Endothelial cell of umbilical vein (primary cell): ENCODE measurements at regions not wholly inside any gene's neighbourhood (a gene's known extent, or its start where the extent isn't known, plus 50 kb on each side); places are given as distances from the start of the nearest gene placed in this dataset.

Experiments
- BruUV-seq: library from RNA; stranded (reverse); fragments of 400-500 nt; replicated peaks from 2 replicates; lab custom pipeline; 2021; lab: Mats Ljungman, UMichigan
- CTCF ChIA-PET: fragments of 300-600, 350-600 bp; sonication (Branson Sonifier 250); formaldehyde crosslinking; loops from one replicate; lab custom pipeline; 2021; ENCODE audit warnings: antibody characterized with exemption, inconsistent platforms; lab: Charles Lee
- POLR2A ChIA-PET: fragments of 300-600, 350-600 bp; sonication (Branson Sonifier 250); formaldehyde crosslinking; loops from one replicate; lab custom pipeline; 2021; ENCODE audit warnings: antibody characterized with exemption, inconsistent platforms; lab: Charles Lee
- DNase-seq: peaks from one replicate; pipeline ENCODE4 v3.0.0-alpha.2; 2011; ENCODE audit warnings: low read depth, low spot score
- FAIRE-seq: peaks from 2 replicates; lab custom pipeline; 2011; peaks lifted over from hg19 to GRCh38; lab: Jason Lieb, UNC
- H2AFZ ChIP-seq: 2 replicates; pipeline ENCODE4 v1.6.0; 2012; ENCODE audit warnings: low read depth, low read length, control low read depth, inconsistent platforms
- H3K27ac ChIP-seq: 2 replicates; pipeline ENCODE4 v1.5.1; 2011; ENCODE audit warnings: low read depth, mild to moderate bottlenecking, control low read depth, low read length, moderate library complexity; ENCODE audit not compliant: insufficient read depth
- H3K27me3 ChIP-seq, 2 experiments: 2 replicates each; pipeline versions ENCODE4 v1.6.0 to v1.6.1; 2011; ENCODE audit warnings: low read length in 2 of 2, mixed read lengths in 1 of 2; ENCODE audit not compliant: control insufficient read depth in 2 of 2, insufficient read depth in 2 of 2
- H3K36me3 ChIP-seq, 2 experiments: 2 replicates in 1 of 2; 3 replicates in 1 of 2; pipeline ENCODE4 v1.5.1; 2011; ENCODE audit warnings: low read length in 2 of 2, mild to moderate bottlenecking in 1 of 2, moderate library complexity in 1 of 2; ENCODE audit not compliant: control insufficient read depth in 2 of 2, insufficient read depth in 2 of 2; ENCODE audit errors: extremely low read depth in 1 of 2
- H3K4me1 ChIP-seq: 3 replicates; pipeline ENCODE4 v1.5.1; 2011; ENCODE audit warnings: mild to moderate bottlenecking, low read length; ENCODE audit not compliant: control insufficient read depth, insufficient read depth; ENCODE audit errors: extremely low read depth
- H3K4me2 ChIP-seq: 2 replicates; pipeline ENCODE4 v1.6.1; 2011; ENCODE audit warnings: low read length, control low read depth, mixed read lengths; ENCODE audit not compliant: insufficient read depth
- H3K4me3 ChIP-seq, 3 experiments: fragments of 200-600 bp in 1 of 3; sonication (generic), shearing (Covaris generic) in 1 of 3; replicated peaks in 1 of 3; 2 replicates each; pipeline ENCODE4 v1.5.1; 2011 to 2016; ENCODE audit warnings: control low read depth in 3 of 3, low read length in 3 of 3, mild to moderate bottlenecking in 2 of 3, inconsistent platforms in 1 of 3, low read depth in 1 of 3, moderate library complexity in 1 of 3; ENCODE audit not compliant: insufficient read depth in 1 of 3
- H3K79me2 ChIP-seq: 2 replicates; pipeline ENCODE4 v1.6.0; 2012; ENCODE audit warnings: low read length, inconsistent platforms; ENCODE audit not compliant: control insufficient read depth, insufficient read depth
- H3K9ac ChIP-seq: replicated peaks from 2 replicates; pipeline ENCODE3; 2011; ENCODE audit warnings: low read length, control low read depth; ENCODE audit not compliant: insufficient read depth; ENCODE audit errors: extremely low read depth
- H3K9me1 ChIP-seq: replicated peaks from 3 replicates; pipeline ENCODE4 v1.6.0; 2011; ENCODE audit warnings: mild to moderate bottlenecking, low read length; ENCODE audit not compliant: control insufficient read depth, insufficient read depth; ENCODE audit errors: extremely low read depth
- H3K9me3 ChIP-seq: replicated peaks from 2 replicates; pipeline ENCODE4 v1.5.1; 2012; ENCODE audit warnings: low read length, inconsistent platforms; ENCODE audit not compliant: control insufficient read depth, insufficient read depth
- H4K20me1 ChIP-seq: replicated peaks from 2 replicates; pipeline ENCODE3; 2011; ENCODE audit warnings: mild to moderate bottlenecking, low read length; ENCODE audit not compliant: control insufficient read depth, insufficient read depth; ENCODE audit errors: extremely low read depth
- EZH2 ChIP-seq: IDR thresholded peaks from 2 replicates; pipeline ENCODE4 v1.6.1; 2012; ENCODE audit warnings: borderline replicate concordance, low read depth, mild to moderate bottlenecking, moderate library complexity, low read length, inconsistent platforms; ENCODE audit not compliant: severe bottlenecking
- FOS ChIP-seq: IDR thresholded peaks from 2 replicates; pipeline ENCODE4 v1.6.1; 2011; ENCODE audit warnings: mild to moderate bottlenecking, low read length, moderate library complexity, borderline replicate concordance; ENCODE audit not compliant: insufficient read depth
- GATA2 ChIP-seq: IDR thresholded peaks from 2 replicates; pipeline ENCODE4 v1.7.0; 2011; ENCODE audit warnings: low read depth, mild to moderate bottlenecking, moderate library complexity, mixed read lengths, low read length; ENCODE audit not compliant: insufficient read length, insufficient read depth
- JUN ChIP-seq: IDR thresholded peaks from 2 replicates; pipeline ENCODE4 v1.6.1; 2011; ENCODE audit warnings: borderline replicate concordance, low read depth; ENCODE audit not compliant: insufficient read length, insufficient read depth
- MYC ChIP-seq: IDR thresholded peaks from one replicate; pipeline ENCODE4 v1.6.1; 2011; ENCODE audit warnings: mild to moderate bottlenecking, low read depth, low read length
- POLR2A ChIP-seq: IDR thresholded peaks from 2 replicates; pipeline ENCODE4 v1.6.1; 2012; ENCODE audit warnings: low read depth, mild to moderate bottlenecking, control low read depth, low read length
- POLR2AphosphoS5 ChIP-seq: IDR thresholded peaks from 2 replicates; pipeline ENCODE4 v1.6.1; 2012; ENCODE audit warnings: low read depth, mild to moderate bottlenecking, control low read depth, low read length, moderate library complexity; ENCODE audit not compliant: insufficient read depth
- dilution Hi-C: fragments of 300-500 bp; cut with MboI; formaldehyde crosslinking; loops from one replicate; pipeline ENCODE4 v1.15.0; 2019; ENCODE audit warnings: low sequenced_read_pairs; ENCODE audit not compliant: extremely low pct_ligation_motif_present
- intact Hi-C: fragments of 100-400 bp; cut with micrococcal nuclease; formaldehyde crosslinking; loops from one replicate; pipeline ENCODE4 v1.10.0; 2022
- TF ChIP-seq, protein P1 (sequence below), 2 donors: IDR thresholded peaks; 1 replicate in 1 of 2; 2 replicates in 1 of 2; pipeline ENCODE4 v1.5.1; 2011; ENCODE audit warnings: low read length in 2 of 2, mild to moderate bottlenecking in 2 of 2, moderate library complexity in 2 of 2, control low read depth in 1 of 2, inconsistent platforms in 1 of 2, low read depth in 1 of 2; ENCODE audit not compliant: insufficient read depth in 1 of 2; ENCODE audit errors: extremely low read depth in 1 of 2
- TF ChIP-seq, protein P2 (sequence below): IDR thresholded peaks from 2 replicates; pipeline ENCODE4 v1.6.1; 2011; ENCODE audit not compliant: insufficient read depth, insufficient read length

DNA sequence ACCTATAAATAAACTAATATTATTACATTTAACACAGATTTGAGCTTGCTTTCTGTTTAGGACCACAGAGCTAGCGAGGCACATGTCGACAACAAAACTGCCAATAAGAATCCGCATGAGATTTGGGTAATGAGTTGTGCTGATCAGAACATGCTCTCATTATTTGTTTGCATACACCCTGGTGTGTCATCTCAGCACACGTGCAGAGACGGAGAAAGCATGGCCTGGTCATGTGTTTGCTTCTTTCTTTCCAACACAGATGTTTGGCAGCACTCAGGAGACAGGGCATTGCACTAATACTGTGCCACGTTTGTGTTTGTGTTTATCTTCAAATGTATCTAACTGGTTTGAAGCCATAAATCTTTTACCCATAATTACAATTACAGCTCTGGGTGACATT, 364.8 kb downstream of the ARAP2 start:
- H3K4me3 ChIP-seq = no peak overlapping the region
- H2AFZ ChIP-seq = no peak overlapping the region
- H3K27ac ChIP-seq = no peak overlapping the region
- ChIA-PET POLR2A (no interaction called here), CTCF (no interaction called here)
- H3K79me2 ChIP-seq = no peaks in the 10 kb centered on the region
- no peaks in the 10 kb centered on the region for H4K20me1 ChIP-seq
- no peaks in the 10 kb centered on the region for H3K27me3 ChIP-seq
- DNase-seq = no peak
- H3K9ac ChIP-seq = no peak overlapping the region
- H3K36me3 ChIP-seq = no peaks in the 10 kb centered on the region
- H3K9me1 ChIP-seq = no peaks in the 10 kb centered on the region
- TF ChIP-seq EZH2 (no peak), FOS (no peak)
- intact Hi-C loops (no loop called here), dilution Hi-C loops (no loop called here)
- no peak overlapping the region for H3K4me2 ChIP-seq
- no peak for FAIRE-seq
- no TSS peak for BruUV-seq
- H3K4me1 ChIP-seq = no peaks in the 10 kb centered on the region
- H3K9me3 ChIP-seq = peaks cover 2% of the 10 kb centered on the region

DNA sequence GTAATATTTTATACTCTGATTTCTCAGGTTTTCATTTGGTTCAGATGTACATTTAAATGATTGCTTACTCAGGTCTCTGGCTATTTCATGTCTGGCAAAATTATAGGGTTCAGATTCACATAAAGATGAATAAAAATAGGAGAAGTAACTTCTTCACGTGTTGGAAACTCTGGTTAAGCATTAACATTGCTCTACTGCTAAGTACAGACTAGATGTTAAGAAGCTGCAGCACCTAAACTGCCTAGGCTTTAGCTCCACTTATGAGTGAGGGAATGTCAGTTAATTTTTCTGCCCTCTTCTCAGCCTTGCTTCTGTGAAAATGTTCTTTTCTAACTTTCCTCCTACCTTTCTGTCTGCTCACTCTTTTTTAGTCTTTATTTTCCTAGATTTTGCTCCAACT, 361.2 kb downstream of the ARAP2 start:
- CTCF ChIA-PET = no interaction called here
- POLR2A ChIA-PET = no interaction called here
- no TSS peak for BruUV-seq
- Histone ChIP-seq H3K4me3 (no peak overlapping the region), H3K27ac (no peak overlapping the region), H3K9me1 (no peaks in the 10 kb centered on the region), H3K36me3 (no peaks in the 10 kb centered on the region), H3K79me2 (no peaks in the 10 kb centered on the region), H3K4me1 (no peaks in the 10 kb centered on the region), H3K9ac (no peak overlapping the region), H4K20me1 (no peaks in the 10 kb centered on the region), H3K4me2 (no peak overlapping the region), H3K9me3 (no peaks in the 10 kb centered on the region), H2AFZ (no peak overlapping the region), H3K27me3 (no peaks in the 10 kb centered on the region)
- FAIRE-seq = no peak
- dilution Hi-C loops = no loop called here
- TF ChIP-seq MYC (no peak), FOS (no peak), JUN (no peak), POLR2A (no peak), POLR2AphosphoS5 (no peak), GATA2 (no peak), EZH2 (no peak)
- TF ChIP-seq, protein P1, sequence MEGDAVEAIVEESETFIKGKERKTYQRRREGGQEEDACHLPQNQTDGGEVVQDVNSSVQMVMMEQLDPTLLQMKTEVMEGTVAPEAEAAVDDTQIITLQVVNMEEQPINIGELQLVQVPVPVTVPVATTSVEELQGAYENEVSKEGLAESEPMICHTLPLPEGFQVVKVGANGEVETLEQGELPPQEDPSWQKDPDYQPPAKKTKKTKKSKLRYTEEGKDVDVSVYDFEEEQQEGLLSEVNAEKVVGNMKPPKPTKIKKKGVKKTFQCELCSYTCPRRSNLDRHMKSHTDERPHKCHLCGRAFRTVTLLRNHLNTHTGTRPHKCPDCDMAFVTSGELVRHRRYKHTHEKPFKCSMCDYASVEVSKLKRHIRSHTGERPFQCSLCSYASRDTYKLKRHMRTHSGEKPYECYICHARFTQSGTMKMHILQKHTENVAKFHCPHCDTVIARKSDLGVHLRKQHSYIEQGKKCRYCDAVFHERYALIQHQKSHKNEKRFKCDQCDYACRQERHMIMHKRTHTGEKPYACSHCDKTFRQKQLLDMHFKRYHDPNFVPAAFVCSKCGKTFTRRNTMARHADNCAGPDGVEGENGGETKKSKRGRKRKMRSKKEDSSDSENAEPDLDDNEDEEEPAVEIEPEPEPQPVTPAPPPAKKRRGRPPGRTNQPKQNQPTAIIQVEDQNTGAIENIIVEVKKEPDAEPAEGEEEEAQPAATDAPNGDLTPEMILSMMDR (IDR thresholded peaks at IDR 0.05; ENCODE audit: extremely low read depth in 1 of 2, insufficient read depth in 1 of 2, low read depth in 1 of 2, low read length in 2 of 2) = no peak
- TF ChIP-seq, protein P2, sequence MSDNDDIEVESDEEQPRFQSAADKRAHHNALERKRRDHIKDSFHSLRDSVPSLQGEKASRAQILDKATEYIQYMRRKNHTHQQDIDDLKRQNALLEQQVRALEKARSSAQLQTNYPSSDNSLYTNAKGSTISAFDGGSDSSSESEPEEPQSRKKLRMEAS = no peak
- DNase-seq = no peak
- intact Hi-C loops = no loop called here
